ENCODE measurements at regions not wholly inside any gene's neighbourhood (a gene's known extent, or its start where the extent isn't known, plus 50 kb on each side); places are given as distances from the start of the nearest gene placed in this dataset.

DNA sequence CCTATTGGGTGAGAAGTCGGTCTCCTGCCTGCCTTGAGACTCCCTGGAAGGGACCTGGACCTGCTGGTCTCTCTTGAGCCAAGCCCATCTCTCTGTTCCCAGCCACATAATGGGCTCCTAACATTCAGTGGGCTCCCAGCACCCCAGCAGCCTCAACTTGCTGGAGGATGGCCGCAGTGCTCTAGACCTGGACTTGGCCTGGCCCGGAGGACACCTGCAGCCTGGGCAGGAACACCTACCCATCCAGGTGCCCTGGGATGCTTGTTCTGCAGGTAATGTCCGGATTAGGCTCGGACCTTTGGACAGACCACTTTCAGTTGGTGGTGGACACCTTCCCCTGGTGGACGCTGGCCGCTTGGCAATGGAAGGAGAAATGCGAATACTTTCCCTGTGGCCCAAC, 214.6 kb downstream of the URI1 start:
- CTCF ChIA-PET (ENCODE audit: partially characterized antibody), result no interaction called here
- H3K9me3 ChIP-seq (ENCODE audit: control insufficient read depth in 1 of 2, low read length in 2 of 2), result no peaks in the 10 kb centered on the region
- DNase-seq, result no peak
- Mint-ChIP-seq H3K27ac (no peak overlapping the region), H3K9me3 (peaks cover 0 to 1% (median 0%) of the 10 kb centered on the region in 8 donors), H3K4me3 (no peak overlapping the region), H3K27me3 (peaks cover 2 to 7% of the 10 kb centered on the region in 2 donors), H3K36me3 (no peaks in the 10 kb centered on the region), H3K4me1 (peaks cover 0 to 3% (median 0%) of the 10 kb centered on the region in 4 donors)
- no peaks in the 10 kb centered on the region for H3K27me3 ChIP-seq (ENCODE audit: insufficient read depth, low read length)
- no peaks in the 10 kb centered on the region for H3K36me3 ChIP-seq (ENCODE audit: insufficient read depth, low read length)
- intact Hi-C loops (cut with micrococcal nuclease), result no loop called here
- POLR2A ChIA-PET (ENCODE audit: partially characterized antibody), result no interaction called here
- no peak overlapping the region for H3K27ac ChIP-seq (ENCODE audit: low read depth, low read length)
- H3K4me3 ChIP-seq (ENCODE audit: low read length in 2 of 2), result no peak overlapping the region
- no peaks in the 10 kb centered on the region for H3K4me1 ChIP-seq (ENCODE audit: insufficient read depth, low read length)

DNA sequence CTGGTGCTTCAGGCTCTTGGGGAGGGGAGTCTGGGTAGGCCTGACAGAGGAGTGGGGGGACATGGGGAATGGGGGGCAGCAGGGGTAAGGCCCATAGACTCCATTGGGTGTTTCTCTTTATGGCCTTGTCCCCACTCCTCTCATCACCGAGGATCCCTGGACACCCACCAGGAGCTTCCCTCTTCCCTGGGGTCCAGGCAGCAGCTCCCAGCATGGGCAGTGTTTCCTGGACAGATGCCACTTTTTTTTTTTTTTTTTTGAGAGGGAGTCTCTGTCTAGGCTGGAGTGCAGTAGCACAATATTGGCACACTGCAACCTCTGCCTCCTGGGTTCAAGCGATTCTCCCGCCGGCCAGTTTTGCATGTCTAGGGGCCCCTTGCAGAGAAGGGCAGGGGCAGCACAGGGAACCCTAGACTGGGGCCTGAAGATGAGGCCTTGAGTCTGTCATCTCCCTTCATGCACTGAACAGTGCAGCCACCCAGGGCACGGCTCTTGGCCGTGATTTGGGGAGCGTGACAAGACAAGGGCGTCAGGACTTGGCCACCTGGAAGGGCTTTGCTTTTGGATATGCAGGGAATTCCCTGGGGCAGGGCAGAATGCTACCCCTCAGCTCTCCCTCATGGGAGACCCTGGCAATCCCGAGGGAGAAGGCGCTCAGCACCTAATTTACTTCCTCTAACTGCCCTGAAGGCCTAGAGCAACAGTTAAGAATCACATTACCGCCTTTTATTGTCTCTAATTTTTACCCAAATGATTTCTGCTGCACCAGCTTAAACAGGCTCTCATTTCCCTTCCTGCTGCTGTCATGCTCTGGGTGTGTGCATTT, 213.9 kb upstream of the ZNF536 start:
- no peaks in the 10 kb centered on the region for H3K36me3 Mint-ChIP-seq
- no peak overlapping the region for H3K4me3 ChIP-seq (ENCODE audit: low read length in 2 of 2)
- peaks cover 0 to 3% (median 0%) of the 10 kb centered on the region in 8 donors for H3K9me3 Mint-ChIP-seq
- H3K4me1 Mint-ChIP-seq, result peaks cover 0 to 3% (median 0%) of the 10 kb centered on the region in 4 donors
- H3K9me3 ChIP-seq (ENCODE audit: control insufficient read depth in 1 of 2, low read length in 2 of 2), result no peaks in the 10 kb centered on the region
- H3K27ac ChIP-seq (ENCODE audit: low read depth, low read length), result no peak overlapping the region
- ChIA-PET CTCF (ENCODE audit: partially characterized antibody) (no interaction called here), POLR2A (ENCODE audit: partially characterized antibody) (no interaction called here)
- DNase-seq, result no peak
- no peaks in the 10 kb centered on the region for H3K4me1 ChIP-seq (ENCODE audit: insufficient read depth, low read length)
- intact Hi-C loops (cut with micrococcal nuclease), result no loop called here
- no peaks in the 10 kb centered on the region for H3K27me3 ChIP-seq (ENCODE audit: insufficient read depth, low read length)
- H3K27me3 Mint-ChIP-seq, result peaks cover 2 to 9% of the 10 kb centered on the region in 2 donors
- no peak overlapping the region for H3K4me3 Mint-ChIP-seq
- H3K27ac Mint-ChIP-seq, result no peak overlapping the region
- H3K36me3 ChIP-seq (ENCODE audit: insufficient read depth, low read length), result no peaks in the 10 kb centered on the region

DNA sequence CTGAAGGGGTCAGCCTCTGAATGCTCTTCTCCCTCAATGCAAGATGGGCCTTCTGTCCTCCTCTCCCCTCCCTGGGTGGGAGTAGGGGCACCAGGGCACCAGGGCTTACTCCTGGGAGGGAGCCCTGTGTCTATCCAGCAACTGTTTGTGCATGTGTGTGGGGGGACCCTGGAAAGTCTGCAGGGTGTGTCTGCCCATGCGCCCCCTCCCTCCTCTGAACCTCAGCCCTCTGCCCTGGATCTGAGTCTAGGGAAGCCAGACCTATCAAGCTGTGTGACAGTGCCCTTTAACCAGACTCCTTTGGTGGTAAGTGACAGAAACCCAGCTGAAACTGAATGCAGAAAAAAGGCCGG, 213.3 kb upstream of the ZNF536 start:
- no peaks in the 10 kb centered on the region for H3K36me3 Mint-ChIP-seq
- H3K4me1 ChIP-seq (ENCODE audit: insufficient read depth, low read length), result no peaks in the 10 kb centered on the region
- H3K4me3 ChIP-seq (ENCODE audit: low read length in 2 of 2), result no peak overlapping the region
- intact Hi-C loops (cut with micrococcal nuclease), result no loop called here
- ChIA-PET CTCF (ENCODE audit: partially characterized antibody) (no interaction called here), POLR2A (ENCODE audit: partially characterized antibody) (no interaction called here)
- no peak overlapping the region for H3K4me3 Mint-ChIP-seq
- no peak overlapping the region for H3K27ac ChIP-seq (ENCODE audit: low read depth, low read length)
- H3K9me3 ChIP-seq (ENCODE audit: control insufficient read depth in 1 of 2, low read length in 2 of 2), result no peaks in the 10 kb centered on the region
- H3K27me3 Mint-ChIP-seq, result peaks cover 2 to 9% of the 10 kb centered on the region in 2 donors
- no peaks in the 10 kb centered on the region for H3K27me3 ChIP-seq (ENCODE audit: insufficient read depth, low read length)
- no peak for DNase-seq
- H3K27ac Mint-ChIP-seq, result no peak overlapping the region
- H3K9me3 Mint-ChIP-seq, result peaks cover 0 to 3% (median 0%) of the 10 kb centered on the region in 8 donors
- H3K36me3 ChIP-seq (ENCODE audit: insufficient read depth, low read length), result no peaks in the 10 kb centered on the region
- peaks cover 0 to 3% (median 0%) of the 10 kb centered on the region in 4 donors for H3K4me1 Mint-ChIP-seq

DNA sequence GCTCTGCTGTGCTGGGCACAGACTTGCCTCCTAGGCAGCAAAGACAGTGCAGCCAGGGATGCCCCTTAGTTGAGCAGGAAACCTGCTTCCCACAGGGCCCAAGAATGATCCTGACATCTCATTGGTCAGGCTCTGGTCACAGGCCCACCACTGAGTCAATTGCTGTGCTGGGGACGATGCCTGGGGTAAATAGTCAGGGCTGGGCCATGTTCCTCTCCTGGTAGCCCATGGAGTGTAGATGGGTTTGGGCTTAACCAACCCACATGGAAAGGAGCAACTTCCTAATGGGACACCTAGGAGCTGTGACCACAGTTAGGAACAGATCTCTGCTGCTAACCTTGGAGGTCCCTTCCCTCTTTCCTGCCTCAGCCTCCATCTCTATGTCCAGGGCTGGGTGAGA, 212.5 kb upstream of the ZNF536 start:
- Mint-ChIP-seq H3K36me3 (no peaks in the 10 kb centered on the region), H3K4me3 (no peak overlapping the region), H3K27me3 (peaks cover 2 to 6% of the 10 kb centered on the region in 2 donors), H3K4me1 (no peaks in the 10 kb centered on the region), H3K9me3 (peaks cover 0 to 3% (median 0%) of the 10 kb centered on the region in 8 donors), H3K27ac (no peak overlapping the region)
- DNase-seq, result no peak
- Histone ChIP-seq H3K36me3 (ENCODE audit: insufficient read depth, low read length) (no peaks in the 10 kb centered on the region), H3K4me1 (ENCODE audit: insufficient read depth, low read length) (no peaks in the 10 kb centered on the region), H3K9me3 (ENCODE audit: control insufficient read depth in 1 of 2, low read length in 2 of 2) (no peaks in the 10 kb centered on the region), H3K27me3 (ENCODE audit: insufficient read depth, low read length) (no peaks in the 10 kb centered on the region), H3K27ac (ENCODE audit: low read depth, low read length) (no peak overlapping the region), H3K4me3 (ENCODE audit: low read length in 2 of 2) (no peak overlapping the region)
- intact Hi-C loops (cut with micrococcal nuclease), result no loop called here
- POLR2A ChIA-PET (ENCODE audit: partially characterized antibody), result no interaction called here
- CTCF ChIA-PET (ENCODE audit: partially characterized antibody), result no interaction called here

DNA sequence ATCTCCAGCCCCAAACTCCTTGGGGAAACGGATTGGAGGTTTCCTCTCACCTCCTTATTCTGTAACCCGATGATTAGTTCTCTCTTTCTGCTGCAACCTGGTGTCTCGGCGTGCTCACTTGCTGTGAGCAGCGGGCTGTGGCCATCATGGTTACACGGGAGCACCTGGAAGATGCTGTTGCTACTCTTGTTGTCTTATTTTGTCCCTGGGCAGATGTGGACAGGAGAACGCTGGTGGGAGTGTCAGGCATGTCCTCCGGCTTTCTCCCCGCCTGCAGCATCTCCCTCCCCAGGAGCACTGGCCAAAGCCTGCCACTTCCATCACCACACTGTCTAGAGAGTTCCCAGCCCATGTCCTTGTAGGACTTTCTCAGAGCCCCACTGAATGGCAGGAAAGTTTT, 211.8 kb upstream of the ZNF536 start:
- CTCF ChIA-PET (ENCODE audit: partially characterized antibody), result no interaction called here
- Mint-ChIP-seq H3K36me3 (no peaks in the 10 kb centered on the region), H3K4me1 (no peaks in the 10 kb centered on the region), H3K27ac (no peak overlapping the region), H3K9me3 (peaks cover 0 to 3% (median 0%) of the 10 kb centered on the region in 8 donors), H3K4me3 (no peak overlapping the region), H3K27me3 (peaks cover 2 to 6% of the 10 kb centered on the region in 2 donors)
- no peaks in the 10 kb centered on the region for H3K4me1 ChIP-seq (ENCODE audit: insufficient read depth, low read length)
- H3K4me3 ChIP-seq (ENCODE audit: low read length in 2 of 2), result no peak overlapping the region
- intact Hi-C loops (cut with micrococcal nuclease), result no loop called here
- POLR2A ChIA-PET (ENCODE audit: partially characterized antibody), result no interaction called here
- H3K27me3 ChIP-seq (ENCODE audit: insufficient read depth, low read length), result no peaks in the 10 kb centered on the region
- no peaks in the 10 kb centered on the region for H3K9me3 ChIP-seq (ENCODE audit: control insufficient read depth in 1 of 2, low read length in 2 of 2)
- no peak overlapping the region for H3K27ac ChIP-seq (ENCODE audit: low read depth, low read length)
- DNase-seq, result no peak
- no peaks in the 10 kb centered on the region for H3K36me3 ChIP-seq (ENCODE audit: insufficient read depth, low read length)

DNA sequence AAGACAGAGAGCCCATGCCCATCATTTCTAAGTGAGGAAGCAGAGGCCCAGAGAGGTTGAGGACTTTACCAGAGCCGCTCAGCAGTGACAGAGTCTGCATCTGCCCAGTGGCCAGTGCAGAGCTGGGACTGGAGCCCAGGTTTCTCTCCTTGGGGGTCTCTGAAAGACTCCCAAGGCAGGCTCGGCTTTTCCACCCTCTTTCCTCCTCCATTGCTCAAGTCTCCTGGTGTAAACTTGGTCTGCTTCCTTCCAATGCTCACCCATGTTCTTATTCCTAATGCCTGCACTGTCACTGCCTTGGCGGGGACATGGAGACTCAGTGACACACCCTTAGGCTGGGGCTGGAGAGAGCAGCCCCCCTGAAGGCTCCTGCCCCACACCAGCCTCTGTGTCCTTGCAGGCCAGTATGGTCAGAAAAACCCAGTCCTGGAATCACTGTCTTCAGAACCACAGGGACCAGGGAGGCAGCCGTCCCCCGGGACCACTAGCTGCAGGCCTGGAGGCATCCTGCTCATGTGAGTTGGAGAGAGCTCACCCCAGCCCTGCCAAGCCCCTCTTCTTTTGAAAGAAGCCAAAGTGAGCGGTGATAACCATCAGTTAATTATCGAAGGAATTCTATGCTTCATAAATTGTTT, 211.0 kb upstream of the ZNF536 start:
- H3K36me3 ChIP-seq (ENCODE audit: insufficient read depth, low read length), result no peaks in the 10 kb centered on the region
- H3K4me1 ChIP-seq (ENCODE audit: insufficient read depth, low read length), result no peaks in the 10 kb centered on the region
- no peaks in the 10 kb centered on the region for H3K36me3 Mint-ChIP-seq
- H3K27ac Mint-ChIP-seq, result no peak overlapping the region
- peaks cover 3 to 5% of the 10 kb centered on the region in 2 donors for H3K27me3 Mint-ChIP-seq
- no peaks in the 10 kb centered on the region for H3K27me3 ChIP-seq (ENCODE audit: insufficient read depth, low read length)
- H3K9me3 ChIP-seq (ENCODE audit: control insufficient read depth in 1 of 2, low read length in 2 of 2), result no peaks in the 10 kb centered on the region
- DNase-seq, result no peak
- no peaks in the 10 kb centered on the region for H3K4me1 Mint-ChIP-seq
- peaks cover 0 to 3% (median 0%) of the 10 kb centered on the region in 8 donors for H3K9me3 Mint-ChIP-seq
- H3K27ac ChIP-seq (ENCODE audit: low read depth, low read length), result no peak overlapping the region
- CTCF ChIA-PET (ENCODE audit: partially characterized antibody), result no interaction called here
- no peak overlapping the region for H3K4me3 Mint-ChIP-seq
- H3K4me3 ChIP-seq (ENCODE audit: low read length in 2 of 2), result no peak overlapping the region
- POLR2A ChIA-PET (ENCODE audit: partially characterized antibody), result no interaction called here
- intact Hi-C loops (cut with micrococcal nuclease), result no loop called here

DNA sequence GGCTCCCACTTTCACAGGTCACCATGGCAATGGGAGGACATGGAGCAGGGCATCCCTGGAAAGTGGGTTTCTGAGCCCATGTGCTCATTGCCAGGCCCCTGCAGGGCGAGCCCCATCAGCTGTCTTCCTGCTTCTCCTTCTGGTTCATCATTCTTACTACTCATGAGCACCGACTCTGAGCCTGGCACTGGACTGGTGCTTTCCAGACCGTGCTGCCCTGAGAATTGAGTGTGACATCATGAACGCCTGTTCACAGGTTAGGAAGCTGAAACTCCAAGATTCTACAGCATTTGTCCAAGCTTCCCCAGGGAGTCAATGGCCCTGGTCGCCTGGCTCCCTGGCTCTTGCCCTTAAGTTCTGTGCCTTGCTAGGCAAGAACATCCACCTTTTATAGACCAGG, 210.4 kb upstream of the ZNF536 start:
- ChIA-PET POLR2A (ENCODE audit: partially characterized antibody) (no interaction called here), CTCF (ENCODE audit: partially characterized antibody) (no interaction called here)
- Mint-ChIP-seq H3K27me3 (peaks cover 2% of the 10 kb centered on the region in 2 donors), H3K36me3 (no peaks in the 10 kb centered on the region), H3K27ac (no peak overlapping the region), H3K9me3 (peaks cover 0 to 3% (median 0%) of the 10 kb centered on the region in 8 donors), H3K4me1 (no peaks in the 10 kb centered on the region), H3K4me3 (no peak overlapping the region)
- Histone ChIP-seq H3K27ac (ENCODE audit: low read depth, low read length) (no peak overlapping the region), H3K36me3 (ENCODE audit: insufficient read depth, low read length) (no peaks in the 10 kb centered on the region), H3K4me3 (ENCODE audit: low read length in 2 of 2) (no peak overlapping the region), H3K9me3 (ENCODE audit: control insufficient read depth in 1 of 2, low read length in 2 of 2) (no peaks in the 10 kb centered on the region), H3K4me1 (ENCODE audit: insufficient read depth, low read length) (no peaks in the 10 kb centered on the region), H3K27me3 (ENCODE audit: insufficient read depth, low read length) (no peaks in the 10 kb centered on the region)
- DNase-seq, result no peak
- intact Hi-C loops (cut with micrococcal nuclease), result no loop called here

Data from CD4-positive, alpha-beta memory T cell (primary cell).